Esophagus muscularis mucosa (tissue), 4 donors: ENCODE measurements at regions not wholly inside any gene's neighbourhood (a gene's known extent, or its start where the extent isn't known, plus 50 kb on each side); places are given as distances from the start of the nearest gene placed in this dataset.
"Not testable (repeated sequence)": the region's sequence is repeated elsewhere in the genome, so short reads cannot be mapped to it uniquely, and the experiment has no call there.

Experiments
- DNase-seq: peaks from one replicate; pipeline ENCODE4 v3.0.0-alpha.2; 2017; ENCODE audit errors: extremely low spot score
- H3K27ac ChIP-seq, 4 donors: fragments of 200-600 bp; sonication (generic); replicated peaks in 1 of 4; 1 replicate in 3 of 4; 2 replicates in 1 of 4; pipeline ENCODE4 v1.5.1; 2016 to 2019; ENCODE audit warnings: mild to moderate bottlenecking in 1 of 4
- H3K27me3 ChIP-seq, 4 donors: fragments of 200-600 bp; sonication (generic); one replicate each; pipeline versions ENCODE4 v1.5.1 to v1.6.0; 2016 to 2019
- H3K36me3 ChIP-seq, 4 donors: fragments of 200-600 bp; sonication (generic); one replicate each; pipeline ENCODE4 v1.5.1; 2016 to 2019
- H3K4me1 ChIP-seq, 4 donors: fragments of 200-600 bp; sonication (generic); one replicate each; pipeline ENCODE4 v1.5.1; 2016 to 2019
- H3K4me3 ChIP-seq, 4 donors: fragments of 200-600 bp; sonication (generic); 1 replicate in 2 of 4; 2 replicates in 2 of 4; pipeline ENCODE4 v1.5.1; 2016 to 2019; ENCODE audit warnings: mild to moderate bottlenecking in 4 of 4, moderate library complexity in 1 of 4
- H3K9me3 ChIP-seq, 4 donors: fragments of 200-600 bp; sonication (generic); 1 replicate in 3 of 4; 2 replicates in 1 of 4; pipeline ENCODE4 v1.5.1; 2016 to 2019
- CTCF ChIP-seq, 3 experiments: fragments of 200-600 bp in 2 of 3; fragments of 450-650 bp in 1 of 3; sonication (generic) in 2 of 3; IDR thresholded peaks; one replicate each; pipeline ENCODE4 v1.5.1; 2017 to 2019; ENCODE audit warnings: antibody characterized with exemption in 3 of 3, mild to moderate bottlenecking in 2 of 3, moderate library complexity in 1 of 3
- EP300 ChIP-seq: sonication (generic); formaldehyde crosslinking; IDR thresholded peaks from one replicate; pipeline ENCODE4 v1.6.1; 2017; ENCODE audit warnings: antibody characterized with exemption
- POLR2A ChIP-seq: fragments of 450-650 bp; IDR thresholded peaks from one replicate; pipeline ENCODE4 v1.6.1; 2017; ENCODE audit warnings: antibody characterized with exemption, moderate library complexity, mild to moderate bottlenecking, low read depth
- POLR2AphosphoS5 ChIP-seq, 2 donors: sonication (generic); formaldehyde crosslinking; IDR thresholded peaks; one replicate each; pipeline ENCODE4 v1.6.1; 2017; ENCODE audit warnings: antibody characterized with exemption in 2 of 2
- WGBS: methylation state at CpG from one replicate; pipeline ENCODE4 v1.1.5; 2018; 5-methylcytosine and 5-hydroxymethylcytosine counted together
- intact Hi-C: fragments of 100-400 bp; cut with DNase I; formaldehyde crosslinking; loops from one replicate; pipeline ENCODE4 v1.15.1; 2023

DNA sequence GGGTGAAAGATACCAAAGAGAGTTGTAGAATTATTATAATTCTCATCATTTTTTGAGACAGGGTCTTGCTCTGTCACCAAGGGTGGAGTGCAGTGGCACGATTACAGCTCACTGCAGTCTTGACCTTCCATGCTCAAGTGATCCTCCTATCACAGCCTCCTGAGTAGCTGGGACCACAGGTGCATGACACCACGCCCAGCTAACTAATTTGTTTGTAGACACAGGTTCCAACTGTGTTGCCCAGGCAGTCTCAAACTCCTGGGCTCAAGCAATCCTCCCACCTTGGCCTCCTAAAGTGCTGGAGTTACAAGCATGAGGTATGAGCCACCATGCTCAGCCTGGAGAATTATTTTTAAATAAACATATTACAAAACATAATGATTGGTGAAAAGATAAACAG lies 92.8 kb upstream of the MSH6 start:
- no peaks in the 10 kb centered on the region for H3K36me3 ChIP-seq
- H3K4me1 ChIP-seq = no peaks in the 10 kb centered on the region
- H3K27ac ChIP-seq = no peak overlapping the region
- intact Hi-C loops = no loop called here
- no peak for TF ChIP-seq POLR2A
- no peak for TF ChIP-seq CTCF (IDR thresholded peaks at IDR 0.05)
- TF ChIP-seq POLR2AphosphoS5 (IDR thresholded peaks at IDR 0.05) = no peak
- TF ChIP-seq EP300 = no peak
- H3K27me3 ChIP-seq = no peaks in the 10 kb centered on the region
- H3K9me3 ChIP-seq = no peaks in the 10 kb centered on the region
- H3K4me3 ChIP-seq = no peak overlapping the region
- 76% methylated on average over 2 of the region's 2 CpGs for WGBS
- no peak for DNase-seq

GRCh38 chr2:47689118-47689517 lies 93.8 kb upstream of the MSH6 start:
- H3K27me3 ChIP-seq, H3K36me3 ChIP-seq, H3K4me3 ChIP-seq, DNase-seq, H3K27ac ChIP-seq, intact Hi-C loops, H3K9me3 ChIP-seq, H3K4me1 ChIP-seq: not testable (repeated sequence)
- WGBS = 75% methylated on average over 4 of the region's 4 CpGs

DNA sequence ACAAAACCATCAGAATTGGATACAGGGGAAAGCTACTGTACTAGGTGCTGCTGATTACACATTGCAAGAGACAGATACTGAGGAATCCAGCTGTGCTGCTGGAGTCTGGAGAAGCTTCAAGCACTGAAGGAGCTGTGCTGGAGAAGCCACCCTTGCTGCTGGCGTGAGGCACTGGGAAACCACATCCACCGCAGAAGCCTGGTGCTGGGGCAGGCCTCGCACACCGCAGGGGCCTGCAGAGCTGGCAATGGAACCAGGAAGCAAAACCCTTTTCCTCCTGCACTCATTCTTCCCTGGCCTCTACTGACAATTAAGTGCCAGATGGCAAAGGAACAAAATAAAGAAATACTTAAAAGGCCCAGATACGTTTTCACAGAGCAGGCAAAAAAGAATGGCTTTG lies 94.4 kb upstream of the MSH6 start:
- intact Hi-C loops = no loop called here
- no peak for TF ChIP-seq POLR2AphosphoS5 (IDR thresholded peaks at IDR 0.05)
- no peak for TF ChIP-seq EP300
- TF ChIP-seq POLR2A = no peak
- no peak for TF ChIP-seq CTCF (IDR thresholded peaks at IDR 0.05)
- 60% methylated on average over 5 of the region's 5 CpGs for WGBS

GRCh38 chr2:47687856-47688255 lies 95.1 kb upstream of the MSH6 start:
- intact Hi-C loops = no loop called here

More for the DNA sequence above, 94.4 kb upstream of the MSH6 start:
- no peak overlapping the region for H3K4me3 ChIP-seq
- no peak overlapping the region for H3K27ac ChIP-seq
- no peaks in the 10 kb centered on the region for H3K4me1 ChIP-seq
- no peaks in the 10 kb centered on the region for H3K9me3 ChIP-seq
- no peak for DNase-seq
- H3K27me3 ChIP-seq = no peaks in the 10 kb centered on the region
- H3K36me3 ChIP-seq = no peaks in the 10 kb centered on the region

DNA sequence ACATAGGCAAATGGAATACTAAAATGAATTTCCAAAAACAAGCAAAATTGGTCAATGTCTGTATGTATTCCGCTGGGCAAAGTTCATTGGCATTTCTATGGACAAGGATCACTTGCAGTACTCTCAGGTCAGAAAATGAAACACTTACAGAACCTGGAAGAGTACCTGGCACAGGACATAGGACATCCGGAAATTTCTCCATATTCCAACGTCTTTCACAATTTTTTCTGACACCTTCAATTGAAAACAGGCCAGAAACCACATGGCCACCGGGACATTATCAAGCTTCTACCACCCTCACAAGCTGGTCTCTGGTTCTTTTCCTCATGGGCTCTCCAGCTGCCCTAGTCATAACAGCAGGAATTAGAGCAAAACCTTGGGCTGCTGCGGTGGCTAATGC lies 96.9 kb upstream of the MSH6 start:
- Histone ChIP-seq H3K27me3 (no peaks in the 10 kb centered on the region), H3K4me1 (no peaks in the 10 kb centered on the region), H3K4me3 (no peak overlapping the region), H3K27ac (no peak overlapping the region), H3K36me3 (no peaks in the 10 kb centered on the region), H3K9me3 (no peaks in the 10 kb centered on the region)
- intact Hi-C loops = no loop called here
- 80% methylated on average over 5 of the region's 5 CpGs for WGBS
- TF ChIP-seq POLR2AphosphoS5 (IDR thresholded peaks at IDR 0.05) (no peak), EP300 (no peak), POLR2A (no peak), CTCF (IDR thresholded peaks at IDR 0.05) (no peak)
- DNase-seq = no peak

More at GRCh38 chr2:47687856-47688255, 95.1 kb upstream of the MSH6 start:
- DNase-seq = no peak
- 96% methylated on average over 1 of the region's 1 CpG for WGBS
- no peak for TF ChIP-seq POLR2AphosphoS5 (IDR thresholded peaks at IDR 0.05)
- no peak for TF ChIP-seq EP300
- no peak for TF ChIP-seq CTCF (IDR thresholded peaks at IDR 0.05)
- no peak for TF ChIP-seq POLR2A
- H3K4me1 ChIP-seq = no peaks in the 10 kb centered on the region
- H3K27ac ChIP-seq = no peak overlapping the region
- no peaks in the 10 kb centered on the region for H3K27me3 ChIP-seq
- no peaks in the 10 kb centered on the region for H3K9me3 ChIP-seq
- no peaks in the 10 kb centered on the region for H3K36me3 ChIP-seq
- no peak overlapping the region for H3K4me3 ChIP-seq
